GM23248 (cell line): ENCODE measurements at regions not wholly inside any gene's neighbourhood (a gene's known extent, or its start where the extent isn't known, plus 50 kb on each side); places are given as distances from the start of the nearest gene placed in this dataset. TPM values are rescaled to one million over a fixed set of nuclear protein-coding genes. Genes with fewer than 3 reads are reported as not detected.

Experiments
- DNase-seq: peaks from one replicate; pipeline ENCODE4 v3.0.0-alpha.2; 2015
- H2AFZ ChIP-seq: fragments of 200-600 bp; sonication (generic); 2 replicates; pipeline ENCODE4 v1.6.1; 2016; ENCODE audit warnings: antibody characterized with exemption
- H3F3A ChIP-seq: fragments of 200-600 bp; sonication (generic); 2 replicates; pipeline ENCODE4 v1.6.1; 2016; ENCODE audit warnings: mild to moderate bottlenecking, antibody characterized with exemption, mixed run types; ENCODE audit not compliant: insufficient read depth
- H3K27ac ChIP-seq: fragments of 200-600 bp; sonication (generic); 2 replicates; pipeline ENCODE4 v1.5.1; 2016; ENCODE audit warnings: mild to moderate bottlenecking
- H3K27me3 ChIP-seq: fragments of 200-600 bp; sonication (generic); replicated peaks from 2 replicates; pipeline ENCODE4 v1.6.1; 2016; ENCODE audit warnings: mild to moderate bottlenecking; ENCODE audit not compliant: insufficient read depth
- H3K36me3 ChIP-seq: fragments of 200-600 bp; sonication (generic); 2 replicates; pipeline ENCODE4 v1.6.1; 2016; ENCODE audit warnings: low read depth, mild to moderate bottlenecking
- H3K4me1 ChIP-seq: fragments of 200-600 bp; sonication (generic); 2 replicates; pipeline ENCODE4 v1.6.1; 2016; ENCODE audit warnings: mild to moderate bottlenecking; ENCODE audit not compliant: insufficient read depth
- H3K4me2 ChIP-seq: fragments of 200-600 bp; sonication (generic); one replicate; pipeline ENCODE4 v1.6.1; 2016; ENCODE audit warnings: mild to moderate bottlenecking; ENCODE audit not compliant: unreplicated experiment
- H3K4me3 ChIP-seq: fragments of 200-600 bp; sonication (generic); 2 replicates; pipeline ENCODE4 v1.5.1; 2016; ENCODE audit warnings: mild to moderate bottlenecking
- H3K79me2 ChIP-seq: fragments of 200-600 bp; sonication (generic); 2 replicates; pipeline ENCODE4 v1.6.1; 2016; ENCODE audit warnings: mild to moderate bottlenecking; ENCODE audit not compliant: insufficient read depth
- H3K9ac ChIP-seq: fragments of 200-600 bp; sonication (generic); 2 replicates; pipeline ENCODE4 v1.6.1; 2016; ENCODE audit warnings: mild to moderate bottlenecking
- H3K9me2 ChIP-seq: fragments of 200-600 bp; sonication (generic); 2 replicates; pipeline ENCODE4 v1.6.1; 2016; ENCODE audit warnings: mixed run types, mild to moderate bottlenecking, moderate library complexity; ENCODE audit not compliant: insufficient read depth
- H3K9me3 ChIP-seq: fragments of 200-600 bp; sonication (generic); one replicate; pipeline ENCODE4 v1.6.1; 2017; ENCODE audit warnings: low read depth
- H4K20me1 ChIP-seq: fragments of 200-600 bp; sonication (generic); 2 replicates; pipeline ENCODE4 v1.6.0; 2016; ENCODE audit not compliant: insufficient read depth
- EZH2 ChIP-seq: fragments of 200-600 bp; sonication (generic); IDR thresholded peaks from 2 replicates; pipeline ENCODE4 v1.6.1; 2018; ENCODE audit warnings: antibody characterized with exemption, mild to moderate bottlenecking; ENCODE audit not compliant: insufficient read depth, poor library complexity, severe bottlenecking
- EZH2phosphoT487 ChIP-seq: fragments of 200-600 bp; sonication (generic); IDR thresholded peaks from 2 replicates; pipeline ENCODE4 v1.6.1; 2018; ENCODE audit warnings: antibody characterized with exemption, moderate library complexity, mild to moderate bottlenecking, low read depth; ENCODE audit not compliant: insufficient read depth
- WGBS, 2 experiments: methylation state at CpG; one replicate each; pipeline ENCODE4 v1.1.6; 2015 to 2017; ENCODE audit warnings: low lambda C conversion rate in 2 of 2, low coverage in 1 of 2; ENCODE audit errors: missing lambda C conversion rate in 2 of 2; 5-methylcytosine and 5-hydroxymethylcytosine counted together
- in situ Hi-C: fragments of 300-500 bp; cut with MboI; formaldehyde crosslinking; loops from 2 replicates; pipeline ENCODE4 v1.15.0; 2020
- small RNA-seq: library from RNA; depleted of rRNA; stranded (forward); fragments of <200 nt; gene quantifications from one replicate; pipeline ENCODE3, GENCODE V24; 2014; ENCODE audit warnings: low read depth, low replicate concordance

GRCh38 chr3:107313711-107314110, 63.5 kb upstream of the CCDC54 start:
- no peaks in the 10 kb centered on the region for H3F3A ChIP-seq
- in situ Hi-C loops, result no loop called here
- H4K20me1 ChIP-seq, result no peaks in the 10 kb centered on the region
- H3K36me3 ChIP-seq, result no peaks in the 10 kb centered on the region
- H3K9me2 ChIP-seq, result no peaks in the 10 kb centered on the region
- no peak overlapping the region for H2AFZ ChIP-seq
- H3K79me2 ChIP-seq, result no peaks in the 10 kb centered on the region
- no peak for DNase-seq
- H3K9ac ChIP-seq, result no peak overlapping the region
- WGBS, 2 experiments, result 31% methylated on average over 3 of the region's 3 CpGs
- no peak overlapping the region for H3K4me3 ChIP-seq
- TF ChIP-seq EZH2, result no peak
- no peak for TF ChIP-seq EZH2phosphoT487
- no peaks in the 10 kb centered on the region for H3K27me3 ChIP-seq
- no peak overlapping the region for H3K27ac ChIP-seq
- no peaks in the 10 kb centered on the region for H3K4me1 ChIP-seq
- H3K4me2 ChIP-seq, result no peak overlapping the region
- no peaks in the 10 kb centered on the region for H3K9me3 ChIP-seq

GRCh38 chr3:107315141-107315540, 62.1 kb upstream of the CCDC54 start:
- H3K9me3 ChIP-seq, result no peaks in the 10 kb centered on the region
- H3K79me2 ChIP-seq, result no peaks in the 10 kb centered on the region
- H4K20me1 ChIP-seq, result no peaks in the 10 kb centered on the region
- H3F3A ChIP-seq, result no peaks in the 10 kb centered on the region
- in situ Hi-C loops, result no loop called here
- WGBS, 2 experiments, result 44 to 47% methylated on average over 4 of the region's 4 CpGs
- H3K36me3 ChIP-seq, result no peaks in the 10 kb centered on the region
- no peaks in the 10 kb centered on the region for H3K9me2 ChIP-seq
- no peak overlapping the region for H3K27ac ChIP-seq
- H3K9ac ChIP-seq, result no peak overlapping the region
- no peak overlapping the region for H2AFZ ChIP-seq
- H3K4me3 ChIP-seq, result no peak overlapping the region
- no peak for TF ChIP-seq EZH2phosphoT487
- TF ChIP-seq EZH2, result no peak
- no peak overlapping the region for H3K4me2 ChIP-seq
- DNase-seq, result peak; percentile 36
- H3K27me3 ChIP-seq, result no peaks in the 10 kb centered on the region
- no peaks in the 10 kb centered on the region for H3K4me1 ChIP-seq

- DNase-seq, result no peak
- TF ChIP-seq EZH2phosphoT487 (no peak), EZH2 (no peak)
- in situ Hi-C loops, result no loop called here
- Histone ChIP-seq H3K27ac (no peak overlapping the region), H3K9me3 (no peaks in the 10 kb centered on the region), H3F3A (no peaks in the 10 kb centered on the region), H3K36me3 (no peaks in the 10 kb centered on the region), H3K4me3 (no peak overlapping the region), H2AFZ (no peak overlapping the region), H3K27me3 (no peaks in the 10 kb centered on the region), H4K20me1 (no peaks in the 10 kb centered on the region), H3K4me2 (no peak overlapping the region), H3K4me1 (no peaks in the 10 kb centered on the region), H3K9ac (no peak overlapping the region), H3K9me2 (no peaks in the 10 kb centered on the region), H3K79me2 (no peaks in the 10 kb centered on the region)
- 79 to 88% methylated on average over 2 of the region's 2 CpGs for WGBS, 2 experiments
Observed at GRCh38 chr3:107323723-107324122, 53.5 kb upstream of the CCDC54 start.

GRCh38 chr3:107325446-107325845, 51.8 kb upstream of the CCDC54 start:
- 57 to 69% methylated on average over 7 of the region's 7 CpGs for WGBS, 2 experiments
- Histone ChIP-seq H3K9ac (no peak overlapping the region), H3K9me2 (no peaks in the 10 kb centered on the region; the same call in 1 of the 2 replicates), H2AFZ (no peak overlapping the region), H4K20me1 (no peaks in the 10 kb centered on the region), H3K27ac (no peak overlapping the region), H3K36me3 (no peaks in the 10 kb centered on the region), H3K79me2 (no peaks in the 10 kb centered on the region), H3K4me3 (no peak overlapping the region), H3K4me1 (no peaks in the 10 kb centered on the region), H3K9me3 (no peaks in the 10 kb centered on the region), H3K4me2 (no peak overlapping the region), H3F3A (no peaks in the 10 kb centered on the region), H3K27me3 (no peaks in the 10 kb centered on the region)
- no peak for TF ChIP-seq EZH2
- no peak for TF ChIP-seq EZH2phosphoT487
- DNase-seq, result no peak
- in situ Hi-C loops, result no loop called here

Small RNA genes in the stretch of these regions (small RNA-seq; reads per million reads assigned to genes)
- gene MTCO1P35, result not detected
- not detected for gene MTND6P6
- not detected for gene RF00019
- gene RNU6-1308P, result not detected
